NCI-H226 (cell line): ENCODE measurements at regions not wholly inside any gene's neighbourhood (a gene's known extent, or its start where the extent isn't known, plus 50 kb on each side); places are given as distances from the start of the nearest gene placed in this dataset.

ENCODE experiments used
- DNase-seq: peaks from one replicate; pipeline ENCODE4 v3.0.0-alpha.2; 2015

- no peak for DNase-seq
Measured at GRCh38 chr9:80259079-80259478, 687.3 kb downstream of the TLE4 start.

- no peak for DNase-seq
Measured at GRCh38 chr9:80251778-80252177, 680.0 kb downstream of the TLE4 start.

GRCh38 chr9:80242022-80242421, 670.3 kb downstream of the TLE4 start:
- no peak for DNase-seq

GRCh38 chr9:80235752-80236151, 664.0 kb downstream of the TLE4 start:
- DNase-seq, result no peak

GRCh38 chr9:80233906-80234305, 662.1 kb downstream of the TLE4 start:
- DNase-seq, result no peak

GRCh38 chr9:80233102-80233843, 661.5 kb downstream of the TLE4 start:
- no peak for DNase-seq

- DNase-seq, result no peak
Measured at GRCh38 chr9:80231318-80232236, 659.8 kb downstream of the TLE4 start.

- DNase-seq, result no peak
Measured at GRCh38 chr9:80223897-80224296, 652.1 kb downstream of the TLE4 start.

- no peak for DNase-seq
Measured at GRCh38 chr9:80222466-80223169, 650.9 kb downstream of the TLE4 start.

GRCh38 chr9:80218328-80218727, 646.6 kb downstream of the TLE4 start:
- DNase-seq, result no peak

GRCh38 chr9:80213613-80214012, 641.8 kb downstream of the TLE4 start:
- no peak for DNase-seq

- DNase-seq, result no peak
Measured at GRCh38 chr9:80208696-80209095, 636.9 kb downstream of the TLE4 start.

GRCh38 chr9:80204054-80204453, 632.3 kb downstream of the TLE4 start:
- peak; percentile 17 for DNase-seq

GRCh38 chr9:80197661-80198060, 625.9 kb downstream of the TLE4 start:
- no peak for DNase-seq

GRCh38 chr9:80191108-80191507, 619.3 kb downstream of the TLE4 start:
- DNase-seq, result no peak

GRCh38 chr9:80188579-80188978, 616.8 kb downstream of the TLE4 start:
- DNase-seq, result no peak

GRCh38 chr9:80185112-80185738, 613.5 kb downstream of the TLE4 start:
- DNase-seq, result no peak

- DNase-seq, result peak; percentile 3
Measured at GRCh38 chr9:80177949-80178480, 606.2 kb downstream of the TLE4 start.

GRCh38 chr9:80175286-80176150, 603.8 kb downstream of the TLE4 start:
- DNase-seq, result peak; percentile 3

- no peak for DNase-seq
Measured at GRCh38 chr9:80163889-80164288, 592.1 kb downstream of the TLE4 start.

- no peak for DNase-seq
Measured at GRCh38 chr9:80158554-80159170, 586.9 kb downstream of the TLE4 start.
